ENCODE measurements at regions not wholly inside any gene's neighbourhood (a gene's known extent, or its start where the extent isn't known, plus 50 kb on each side); places are given as distances from the start of the nearest gene placed in this dataset.

- no peaks in the 10 kb centered on the region for H3K79me2 ChIP-seq (ENCODE audit: control insufficient read depth, insufficient read depth, low read length, unreplicated experiment)
- peaks cover 14% of the 10 kb centered on the region for H3K36me3 ChIP-seq (ENCODE audit: insufficient read depth, low read length)
- no peak overlapping the region for H2AFZ ChIP-seq (ENCODE audit: low read length, unreplicated experiment)
- H3K4me1 ChIP-seq (ENCODE audit: control insufficient read depth, insufficient read depth, low read length, unreplicated experiment): peaks cover 3% of the 10 kb centered on the region
- no peak overlapping the region for H3K27ac ChIP-seq (ENCODE audit: low read depth, low read length)
- no peaks in the 10 kb centered on the region for H3K27me3 ChIP-seq (ENCODE audit: insufficient read depth, low read length)
- no peak overlapping the region for H3K4me3 ChIP-seq (ENCODE audit: low read depth, low read length)
Observed at GRCh38 chr5:142395334-142395733, 70.5 kb upstream of the SPRY4 start.

- no peak overlapping the region for H3K4me3 ChIP-seq (ENCODE audit: low read depth, low read length)
- no peaks in the 10 kb centered on the region for H3K27me3 ChIP-seq (ENCODE audit: insufficient read depth, low read length)
- H3K4me1 ChIP-seq (ENCODE audit: control insufficient read depth, insufficient read depth, low read length, unreplicated experiment): peaks cover 31% of the 10 kb centered on the region
- H3K36me3 ChIP-seq (ENCODE audit: insufficient read depth, low read length): peaks cover 10% of the 10 kb centered on the region
- H3K27ac ChIP-seq (ENCODE audit: low read depth, low read length): no peak overlapping the region
- H3K79me2 ChIP-seq (ENCODE audit: control insufficient read depth, insufficient read depth, low read length, unreplicated experiment): no peaks in the 10 kb centered on the region
- no peak overlapping the region for H2AFZ ChIP-seq (ENCODE audit: low read length, unreplicated experiment)
Observed at GRCh38 chr5:142391058-142391845, 66.4 kb upstream of the SPRY4 start.

GRCh38 chr5:142390334-142390733, 65.5 kb upstream of the SPRY4 start:
- H3K4me1 ChIP-seq (ENCODE audit: control insufficient read depth, insufficient read depth, low read length, unreplicated experiment): peaks cover 40% of the 10 kb centered on the region
- H3K36me3 ChIP-seq (ENCODE audit: insufficient read depth, low read length): peaks cover 4% of the 10 kb centered on the region
- no peaks in the 10 kb centered on the region for H3K27me3 ChIP-seq (ENCODE audit: insufficient read depth, low read length)
- no peak overlapping the region for H2AFZ ChIP-seq (ENCODE audit: low read length, unreplicated experiment)
- H3K27ac ChIP-seq (ENCODE audit: low read depth, low read length): no peak overlapping the region
- H3K79me2 ChIP-seq (ENCODE audit: control insufficient read depth, insufficient read depth, low read length, unreplicated experiment): no peaks in the 10 kb centered on the region
- H3K4me3 ChIP-seq (ENCODE audit: low read depth, low read length): no peak overlapping the region

- no peaks in the 10 kb centered on the region for H3K36me3 ChIP-seq (ENCODE audit: insufficient read depth, low read length)
- H3K4me3 ChIP-seq (ENCODE audit: low read depth, low read length): no peak overlapping the region
- peaks cover 45% of the 10 kb centered on the region for H3K4me1 ChIP-seq (ENCODE audit: control insufficient read depth, insufficient read depth, low read length, unreplicated experiment)
- H3K27me3 ChIP-seq (ENCODE audit: insufficient read depth, low read length): no peaks in the 10 kb centered on the region
- H3K79me2 ChIP-seq (ENCODE audit: control insufficient read depth, insufficient read depth, low read length, unreplicated experiment): no peaks in the 10 kb centered on the region
- no peak overlapping the region for H2AFZ ChIP-seq (ENCODE audit: low read length, unreplicated experiment)
- H3K27ac ChIP-seq (ENCODE audit: low read depth, low read length): no peak overlapping the region
Observed at GRCh38 chr5:142388696-142389095, 63.9 kb upstream of the SPRY4 start.

DNA sequence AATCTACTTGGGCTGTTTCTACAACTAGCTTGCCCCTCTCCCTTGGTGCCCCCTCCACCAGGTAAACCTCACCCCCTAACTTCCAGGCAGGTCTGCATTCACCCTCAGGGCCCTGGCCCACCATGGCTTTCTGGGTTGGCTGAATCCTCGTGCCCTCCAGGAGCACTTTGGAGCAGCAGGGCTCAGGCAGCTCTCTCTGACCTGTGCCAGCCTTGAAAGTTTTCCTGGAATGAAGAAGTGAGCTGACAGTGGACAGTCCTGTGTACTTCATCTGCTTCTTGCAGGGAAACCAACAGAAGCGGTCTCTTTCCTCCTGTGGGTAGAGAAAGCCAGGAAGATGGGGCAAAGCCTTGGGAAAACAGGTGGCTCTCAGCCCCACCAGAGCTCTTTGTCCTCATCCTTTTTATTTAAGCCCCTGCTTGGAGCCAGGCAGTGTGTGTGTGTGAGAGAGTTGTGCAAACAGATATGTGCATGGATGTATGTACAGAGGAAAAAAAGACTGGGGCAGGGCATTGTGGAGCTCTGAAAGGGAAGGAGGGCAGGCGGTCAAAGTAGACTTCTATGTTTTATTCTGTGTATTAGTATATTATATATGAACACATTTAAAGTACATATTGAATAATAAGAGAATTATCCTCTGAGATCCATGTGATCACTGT, 62.3 kb upstream of the SPRY4 start:
- Histone ChIP-seq H3K4me1 (ENCODE audit: control insufficient read depth, insufficient read depth, low read length, unreplicated experiment) (peaks cover 45% of the 10 kb centered on the region), H3K27me3 (ENCODE audit: insufficient read depth, low read length) (no peaks in the 10 kb centered on the region), H3K79me2 (ENCODE audit: control insufficient read depth, insufficient read depth, low read length, unreplicated experiment) (no peaks in the 10 kb centered on the region), H3K4me3 (ENCODE audit: low read depth, low read length) (no peak overlapping the region), H3K27ac (ENCODE audit: low read depth, low read length) (no peak overlapping the region), H2AFZ (ENCODE audit: low read length, unreplicated experiment) (no peak overlapping the region), H3K36me3 (ENCODE audit: insufficient read depth, low read length) (no peaks in the 10 kb centered on the region)

DNA sequence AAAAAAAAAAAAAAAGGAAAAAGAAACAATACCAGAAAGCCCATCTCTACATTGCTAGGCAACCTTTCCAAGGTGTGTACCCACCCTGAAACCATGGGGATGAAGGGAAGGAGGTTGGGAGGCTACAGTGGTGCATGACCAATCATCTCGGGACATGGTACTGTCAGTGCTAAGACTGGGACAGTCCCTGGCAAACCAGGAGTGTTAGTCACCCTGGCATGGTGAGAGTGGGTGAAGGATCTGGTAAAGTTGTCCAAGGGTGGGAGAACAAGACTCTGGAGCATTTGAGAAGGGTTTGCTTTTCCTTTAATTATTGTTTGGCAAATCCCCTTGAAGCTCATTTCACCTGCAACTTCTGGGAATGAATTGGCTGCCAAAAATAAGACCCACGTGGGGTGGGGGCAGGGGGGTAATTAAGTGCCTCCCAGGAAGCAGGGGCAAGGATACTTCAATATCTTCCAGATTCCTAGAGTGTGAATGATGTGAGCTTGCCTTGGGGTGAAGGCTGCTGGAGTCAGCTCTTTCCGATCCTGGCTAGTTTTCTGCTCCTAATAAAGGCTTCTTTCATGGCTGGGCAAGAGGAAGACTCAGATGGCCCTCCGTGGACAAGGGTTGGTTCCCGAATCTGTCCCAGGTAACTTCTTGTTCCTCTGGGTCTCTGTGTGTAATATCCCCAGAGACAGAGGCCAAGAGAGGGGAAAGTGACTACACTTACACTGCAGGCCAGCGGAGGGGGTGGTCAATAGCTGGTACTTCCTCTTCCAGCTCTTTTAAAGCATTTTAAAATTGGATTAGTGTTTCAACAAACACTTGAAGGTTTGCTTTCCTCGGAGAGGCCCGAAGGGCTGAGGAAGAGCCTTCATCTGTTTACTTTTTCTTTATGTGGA, 61.6 kb upstream of the SPRY4 start:
- Histone ChIP-seq H2AFZ (ENCODE audit: low read length, unreplicated experiment) (no peak overlapping the region), H3K4me3 (ENCODE audit: low read depth, low read length) (no peak overlapping the region), H3K4me1 (ENCODE audit: control insufficient read depth, insufficient read depth, low read length, unreplicated experiment) (peaks cover 45% of the 10 kb centered on the region), H3K79me2 (ENCODE audit: control insufficient read depth, insufficient read depth, low read length, unreplicated experiment) (no peaks in the 10 kb centered on the region), H3K36me3 (ENCODE audit: insufficient read depth, low read length) (no peaks in the 10 kb centered on the region), H3K27me3 (ENCODE audit: insufficient read depth, low read length) (no peaks in the 10 kb centered on the region), H3K27ac (ENCODE audit: low read depth, low read length) (no peak overlapping the region)

- Histone ChIP-seq H3K79me2 (ENCODE audit: control insufficient read depth, insufficient read depth, low read length, unreplicated experiment) (no peaks in the 10 kb centered on the region), H2AFZ (ENCODE audit: low read length, unreplicated experiment) (no peak overlapping the region), H3K36me3 (ENCODE audit: insufficient read depth, low read length) (no peaks in the 10 kb centered on the region), H3K27ac (ENCODE audit: low read depth, low read length) (peak overlapping the region; percentile 13; the same call in 1 of the 2 replicates), H3K27me3 (ENCODE audit: insufficient read depth, low read length) (no peaks in the 10 kb centered on the region), H3K4me1 (ENCODE audit: control insufficient read depth, insufficient read depth, low read length, unreplicated experiment) (peaks cover 40% of the 10 kb centered on the region), H3K4me3 (ENCODE audit: low read depth, low read length) (no peak overlapping the region)
Observed at GRCh38 chr5:142385194-142385593, 60.4 kb upstream of the SPRY4 start.

DNA sequence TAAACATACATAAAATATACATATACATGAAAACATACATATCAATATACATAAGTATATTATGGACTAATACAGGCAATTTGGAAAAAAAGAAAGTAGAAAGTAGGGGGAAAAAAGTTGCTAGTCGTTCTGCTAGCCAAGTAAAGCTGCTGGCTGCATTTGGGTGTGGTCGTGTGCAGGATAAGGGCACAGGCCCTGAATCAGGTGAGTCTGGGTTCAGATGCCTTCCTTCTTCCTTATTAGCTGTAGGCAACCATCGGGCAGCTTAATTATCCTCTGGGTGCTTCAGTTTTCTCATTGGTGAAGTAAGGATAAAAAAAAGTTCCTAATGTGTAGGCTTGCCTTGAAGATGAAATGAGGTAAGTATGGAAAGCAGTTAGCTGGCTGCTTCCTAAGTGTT, 59.2 kb upstream of the SPRY4 start:
- H3K36me3 ChIP-seq (ENCODE audit: insufficient read depth, low read length): no peaks in the 10 kb centered on the region
- peaks cover 30% of the 10 kb centered on the region for H3K4me1 ChIP-seq (ENCODE audit: control insufficient read depth, insufficient read depth, low read length, unreplicated experiment)
- no peak overlapping the region for H2AFZ ChIP-seq (ENCODE audit: low read length, unreplicated experiment)
- no peak overlapping the region for H3K4me3 ChIP-seq (ENCODE audit: low read depth, low read length)
- H3K27ac ChIP-seq (ENCODE audit: low read depth, low read length): no peak overlapping the region
- no peaks in the 10 kb centered on the region for H3K27me3 ChIP-seq (ENCODE audit: insufficient read depth, low read length)
- H3K79me2 ChIP-seq (ENCODE audit: control insufficient read depth, insufficient read depth, low read length, unreplicated experiment): no peaks in the 10 kb centered on the region

DNA sequence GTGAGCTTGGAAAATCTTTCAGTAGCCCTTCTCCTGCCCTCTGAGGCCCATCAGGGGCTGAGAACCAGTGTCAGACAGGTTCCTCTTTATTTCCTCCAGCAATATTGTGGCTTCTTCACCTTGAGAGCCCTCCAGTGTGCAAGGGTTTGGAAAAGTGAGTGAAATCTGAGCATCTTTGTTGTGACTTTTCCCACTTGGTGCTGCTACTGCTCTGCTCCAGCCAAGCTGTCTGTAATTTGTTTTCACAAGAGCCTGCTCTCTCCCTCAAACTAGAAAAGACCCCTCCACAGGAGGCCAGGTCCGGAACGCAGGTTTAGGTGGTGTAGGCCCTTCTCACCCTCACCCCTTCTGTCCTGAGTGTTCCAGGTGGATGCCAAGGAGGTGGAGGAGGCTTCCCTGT, 57.4 kb upstream of the SPRY4 start:
- no peaks in the 10 kb centered on the region for H3K79me2 ChIP-seq (ENCODE audit: control insufficient read depth, insufficient read depth, low read length, unreplicated experiment)
- no peak overlapping the region for H3K4me3 ChIP-seq (ENCODE audit: low read depth, low read length)
- H3K4me1 ChIP-seq (ENCODE audit: control insufficient read depth, insufficient read depth, low read length, unreplicated experiment): peaks cover 23% of the 10 kb centered on the region
- no peaks in the 10 kb centered on the region for H3K27me3 ChIP-seq (ENCODE audit: insufficient read depth, low read length)
- no peak overlapping the region for H2AFZ ChIP-seq (ENCODE audit: low read length, unreplicated experiment)
- H3K27ac ChIP-seq (ENCODE audit: low read depth, low read length): no peak overlapping the region
- H3K36me3 ChIP-seq (ENCODE audit: insufficient read depth, low read length): no peaks in the 10 kb centered on the region

DNA sequence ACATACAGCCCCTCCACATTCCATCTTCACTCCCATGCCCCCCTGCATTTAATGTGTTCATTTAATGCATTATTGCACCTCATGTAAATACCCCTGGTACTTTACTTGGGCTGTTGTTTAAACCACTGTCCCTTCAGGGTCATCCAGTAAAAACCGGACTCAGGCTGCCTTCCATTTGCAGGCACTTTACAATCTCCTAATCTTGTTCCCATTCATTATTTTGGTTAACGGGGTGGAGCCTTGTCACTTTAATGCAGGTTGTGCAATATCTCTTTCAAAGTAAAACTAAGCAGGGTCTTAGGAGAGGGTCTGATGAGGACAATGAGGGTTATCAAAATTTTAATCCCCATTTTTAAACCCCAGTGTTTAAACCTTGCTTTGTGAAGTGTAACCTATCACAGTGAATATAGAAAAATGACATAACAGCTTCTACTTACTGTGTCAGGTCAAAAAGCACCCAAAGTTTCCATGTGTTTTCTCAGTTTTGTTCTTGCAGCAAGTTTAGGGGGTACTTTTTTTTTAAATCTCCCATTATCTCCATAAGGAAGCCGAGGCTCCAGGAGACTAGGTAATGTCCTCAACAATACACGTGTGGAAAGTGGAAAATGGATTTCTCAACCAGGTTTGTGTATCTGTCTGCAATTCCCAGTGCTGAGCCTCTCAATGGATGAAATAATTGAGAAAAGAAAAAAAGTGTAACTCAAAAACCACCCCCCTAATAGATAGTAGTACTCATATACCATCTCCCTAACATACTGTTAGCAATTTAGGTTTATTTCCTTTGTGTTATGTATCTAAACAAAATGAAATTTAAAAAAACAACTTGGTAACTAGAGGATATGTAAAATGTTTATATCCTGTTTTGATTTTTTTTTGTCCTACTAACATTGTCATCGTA, 54.2 kb upstream of the SPRY4 start:
- Histone ChIP-seq H3K27ac (ENCODE audit: low read depth, low read length) (no peak overlapping the region), H2AFZ (ENCODE audit: low read length, unreplicated experiment) (no peak overlapping the region), H3K4me3 (ENCODE audit: low read depth, low read length) (no peak overlapping the region)

More for the DNA sequence above, 54.2 kb upstream of the SPRY4 start:
- Histone ChIP-seq H3K36me3 (ENCODE audit: insufficient read depth, low read length) (no peaks in the 10 kb centered on the region), H3K4me1 (ENCODE audit: control insufficient read depth, insufficient read depth, low read length, unreplicated experiment) (no peaks in the 10 kb centered on the region), H3K27me3 (ENCODE audit: insufficient read depth, low read length) (no peaks in the 10 kb centered on the region), H3K79me2 (ENCODE audit: control insufficient read depth, insufficient read depth, low read length, unreplicated experiment) (no peaks in the 10 kb centered on the region)
